CD4-positive, alpha-beta memory T cell (primary cell): ENCODE measurements at regions not wholly inside any gene's neighbourhood (a gene's known extent, or its start where the extent isn't known, plus 50 kb on each side); places are given as distances from the start of the nearest gene placed in this dataset.
"Not testable (repeated sequence)": the region's sequence is repeated elsewhere in the genome, so short reads cannot be mapped to it uniquely, and the experiment has no call there.

ENCODE experiments used
- CTCF ChIA-PET: fragments of 350-600 bp; sonication (Branson Sonifier 250); formaldehyde crosslinking; loops from one replicate; lab custom pipeline; 2021; ENCODE audit warnings: inconsistent platforms; ENCODE audit not compliant: partially characterized antibody; lab: Charles Lee
- POLR2A ChIA-PET: fragments of 350-600 bp; sonication (Branson Sonifier 250); formaldehyde crosslinking; loops from one replicate; lab custom pipeline; 2021; ENCODE audit not compliant: partially characterized antibody; lab: Charles Lee
- DNase-seq, 5 donors: peaks; one replicate each; pipeline versions ENCODE4 v3.0.0 to v3.0.0-alpha.2; 2020 to 2022; ENCODE audit warnings: mixed read lengths in 1 of 5
- H3K27ac ChIP-seq: one replicate; pipeline ENCODE4 v1.7.0; 2013; ENCODE audit warnings: low read depth, low read length
- H3K27me3 ChIP-seq: 2 replicates; pipeline ENCODE4 v1.7.0; 2013; ENCODE audit warnings: mild to moderate bottlenecking, low read length, moderate library complexity; ENCODE audit not compliant: insufficient read depth
- H3K36me3 ChIP-seq: 2 replicates; pipeline ENCODE4 v1.7.0; 2013; ENCODE audit warnings: mild to moderate bottlenecking, low read length, moderate library complexity; ENCODE audit not compliant: insufficient read depth
- H3K4me1 ChIP-seq: 2 replicates; pipeline ENCODE4 v1.7.0; 2013; ENCODE audit warnings: mild to moderate bottlenecking, low read length, moderate library complexity; ENCODE audit not compliant: insufficient read depth
- H3K4me3 ChIP-seq, 2 donors: one replicate each; pipeline ENCODE4 v1.7.0; 2013; ENCODE audit warnings: low read length in 2 of 2, mild to moderate bottlenecking in 1 of 2
- H3K9me3 ChIP-seq, 2 donors: one replicate each; pipeline ENCODE4 v1.7.0; 2013; ENCODE audit warnings: low read length in 2 of 2, control low read depth in 1 of 2; ENCODE audit not compliant: control insufficient read depth in 1 of 2
- H3K27ac Mint-ChIP-seq, 7 donors: one replicate each; pipeline ENCODE4 v1.8.0; 2020 to 2021; ENCODE audit warnings: mixed read lengths in 7 of 7, mild to moderate bottlenecking in 6 of 7, inconsistent platforms in 3 of 7, moderate library complexity in 3 of 7
- H3K27me3 Mint-ChIP-seq, 2 donors: one replicate each; pipeline ENCODE4 v1.8.0; 2020 to 2021; ENCODE audit warnings: mixed read lengths in 2 of 2
- H3K36me3 Mint-ChIP-seq, 2 donors: one replicate each; pipeline ENCODE4 v1.8.0; 2020 to 2021; ENCODE audit warnings: mixed read lengths in 2 of 2, inconsistent platforms in 1 of 2, mild to moderate bottlenecking in 1 of 2
- H3K4me1 Mint-ChIP-seq, 4 donors: one replicate each; pipeline ENCODE4 v1.8.0; 2020 to 2021; ENCODE audit warnings: mixed read lengths in 4 of 4, mild to moderate bottlenecking in 1 of 4
- H3K4me3 Mint-ChIP-seq, 8 donors: one replicate each; pipeline ENCODE4 v1.8.0; 2020 to 2021; ENCODE audit warnings: mixed read lengths in 8 of 8, mild to moderate bottlenecking in 7 of 8, moderate library complexity in 6 of 8, inconsistent platforms in 3 of 8
- H3K9me3 Mint-ChIP-seq, 8 donors: one replicate each; pipeline ENCODE4 v1.8.0; 2020 to 2021; ENCODE audit warnings: mixed read lengths in 8 of 8, mild to moderate bottlenecking in 5 of 8, inconsistent platforms in 3 of 8, moderate library complexity in 1 of 8
- intact Hi-C: fragments of 100-400 bp; cut with micrococcal nuclease; formaldehyde crosslinking; loops from one replicate; pipeline ENCODE4 v1.15.1; 2023

DNA sequence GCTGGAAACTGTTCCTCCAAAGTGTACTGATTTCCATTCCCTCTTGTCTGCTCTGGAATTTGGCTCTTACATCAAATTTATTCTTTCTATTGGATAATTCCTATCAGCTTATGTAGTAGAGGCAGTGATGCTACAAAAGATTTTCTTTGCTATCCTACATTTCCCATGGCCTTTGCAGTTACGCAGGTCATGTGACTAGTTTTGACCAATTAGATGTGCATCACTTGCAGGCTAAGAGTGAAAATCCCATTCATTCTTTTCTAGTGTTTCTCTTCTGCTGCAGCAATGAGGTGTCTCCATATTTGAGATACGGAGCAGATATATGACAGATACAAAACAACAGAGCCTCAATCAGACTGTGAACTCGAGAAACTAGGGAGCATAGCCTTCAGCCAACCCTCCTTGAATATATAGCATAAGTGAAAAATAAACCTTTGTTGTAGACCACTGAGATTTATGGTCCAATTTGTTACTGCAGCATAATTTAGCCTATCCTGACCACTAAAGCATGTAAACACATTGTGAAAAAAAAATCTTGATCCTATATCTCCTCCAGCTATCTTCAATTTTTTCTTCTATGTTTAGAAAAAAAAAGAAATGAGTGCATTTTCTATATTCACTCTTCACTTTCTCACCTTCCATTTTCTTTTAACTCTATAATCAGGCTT is 102.0 kb downstream of the HNMT start:
- POLR2A ChIA-PET: no interaction called here
- Mint-ChIP-seq H3K9me3 (peaks cover 0 to 4% (median 0%) of the 10 kb centered on the region in 8 donors), H3K4me3 (no peak overlapping the region), H3K4me1 (no peaks in the 10 kb centered on the region), H3K27me3 (no peaks in the 10 kb centered on the region), H3K36me3 (no peaks in the 10 kb centered on the region), H3K27ac (no peak overlapping the region)
- Histone ChIP-seq H3K36me3 (no peaks in the 10 kb centered on the region), H3K9me3 (no peaks in the 10 kb centered on the region), H3K27ac (no peak overlapping the region), H3K4me3 (no peak overlapping the region), H3K27me3 (no peaks in the 10 kb centered on the region), H3K4me1 (no peaks in the 10 kb centered on the region)
- CTCF ChIA-PET: no interaction called here
- DNase-seq: no peak
- intact Hi-C loops: no loop called here

DNA sequence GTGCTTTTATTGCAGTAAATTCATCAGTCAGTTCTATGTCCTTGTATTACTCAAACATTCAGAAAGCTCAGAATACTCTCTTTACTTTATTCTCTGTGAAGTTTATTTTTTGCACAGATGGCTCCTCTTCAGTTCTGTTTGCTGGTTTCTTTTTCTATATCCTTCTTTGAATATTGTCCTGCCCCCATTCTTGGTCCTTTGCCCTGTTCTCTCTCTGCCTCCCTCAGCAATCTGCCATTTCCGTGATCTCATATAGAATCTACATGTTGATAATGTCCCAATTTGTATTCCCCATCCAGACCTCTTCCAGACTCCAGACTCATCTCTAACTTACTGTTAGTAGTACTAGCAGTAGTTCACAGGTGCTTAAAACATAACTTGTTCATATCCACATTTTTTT is 102.6 kb downstream of the HNMT start:
- DNase-seq: no peak
- Mint-ChIP-seq H3K9me3 (peaks cover 0 to 4% (median under 1%) of the 10 kb centered on the region in 8 donors), H3K4me3 (no peak overlapping the region), H3K27ac (no peak overlapping the region), H3K36me3 (no peaks in the 10 kb centered on the region), H3K27me3 (no peaks in the 10 kb centered on the region), H3K4me1 (no peaks in the 10 kb centered on the region)
- ChIA-PET POLR2A (no interaction called here), CTCF (no interaction called here)
- H3K9me3 ChIP-seq: no peaks in the 10 kb centered on the region
- intact Hi-C loops: no loop called here
- H3K4me3 ChIP-seq: no peak overlapping the region
- H3K4me1 ChIP-seq: no peaks in the 10 kb centered on the region
- H3K36me3 ChIP-seq: no peaks in the 10 kb centered on the region
- H3K27me3 ChIP-seq: no peaks in the 10 kb centered on the region
- no peak overlapping the region for H3K27ac ChIP-seq

DNA sequence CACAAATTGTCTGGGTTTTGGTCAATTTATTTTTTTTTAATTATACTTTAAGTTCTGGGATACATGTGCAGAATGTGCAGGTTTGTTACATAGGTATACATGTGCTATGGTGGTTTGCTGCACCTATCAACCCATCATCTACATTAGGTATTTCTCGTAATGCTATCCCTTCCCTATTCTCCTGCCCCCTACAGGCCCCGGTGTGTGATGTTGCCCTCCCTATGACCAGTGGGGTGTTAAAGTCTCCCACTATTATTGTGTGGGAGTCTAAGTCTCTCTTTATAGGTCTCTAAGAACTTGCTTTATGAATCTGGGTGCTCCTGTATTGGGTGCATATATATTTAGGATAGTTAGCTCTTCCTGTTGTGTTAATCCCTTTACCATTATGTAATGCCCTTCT is 104.4 kb downstream of the HNMT start:
- H3K36me3 ChIP-seq, H3K27ac Mint-ChIP-seq, H3K27me3 ChIP-seq, H3K36me3 Mint-ChIP-seq, H3K27ac ChIP-seq, H3K4me1 Mint-ChIP-seq, H3K27me3 Mint-ChIP-seq, H3K4me1 ChIP-seq, H3K4me3 ChIP-seq, H3K9me3 ChIP-seq, CTCF ChIA-PET, DNase-seq, intact Hi-C loops, POLR2A ChIA-PET, H3K9me3 Mint-ChIP-seq, H3K4me3 Mint-ChIP-seq: not testable (repeated sequence)

DNA sequence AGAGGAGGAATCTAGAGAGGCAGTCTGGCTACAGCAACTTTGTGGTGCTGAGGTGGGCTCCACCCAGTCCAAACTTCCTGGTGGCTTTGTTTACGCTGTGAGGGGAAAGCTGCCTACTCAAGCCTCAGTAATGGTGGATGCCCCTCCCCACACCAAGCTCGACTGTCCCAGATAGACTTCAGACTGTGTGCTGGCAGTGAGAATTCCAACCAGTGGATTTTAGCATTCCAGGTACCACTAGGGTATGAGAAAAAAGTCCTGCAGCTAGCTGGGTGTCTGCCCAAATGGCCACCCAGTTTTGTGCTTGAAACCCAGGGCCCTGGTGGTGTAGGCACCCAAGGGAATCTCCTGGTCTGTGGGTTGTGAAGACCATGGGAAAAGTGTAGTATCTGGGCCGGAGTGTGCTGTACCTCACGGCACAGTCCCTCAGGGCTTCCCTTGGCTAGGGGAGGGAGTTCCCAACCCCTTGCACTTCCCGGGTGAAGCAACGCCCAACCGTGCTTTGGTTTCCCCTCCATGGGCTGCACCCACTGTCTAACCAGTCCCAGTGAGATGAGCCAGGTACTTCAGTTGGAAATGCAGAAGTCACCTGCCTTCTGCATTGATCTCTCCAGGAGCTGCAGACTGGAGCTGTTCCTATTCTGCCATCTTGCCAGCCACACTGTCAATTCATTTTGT is 106.9 kb downstream of the HNMT start:
- H3K9me3 ChIP-seq, H3K27me3 ChIP-seq, H3K4me1 ChIP-seq, H3K27ac ChIP-seq, POLR2A ChIA-PET, H3K4me3 ChIP-seq, H3K9me3 Mint-ChIP-seq, CTCF ChIA-PET, H3K36me3 Mint-ChIP-seq, H3K27ac Mint-ChIP-seq, H3K36me3 ChIP-seq, DNase-seq, H3K27me3 Mint-ChIP-seq, H3K4me3 Mint-ChIP-seq, H3K4me1 Mint-ChIP-seq, intact Hi-C loops: not testable (repeated sequence)

DNA sequence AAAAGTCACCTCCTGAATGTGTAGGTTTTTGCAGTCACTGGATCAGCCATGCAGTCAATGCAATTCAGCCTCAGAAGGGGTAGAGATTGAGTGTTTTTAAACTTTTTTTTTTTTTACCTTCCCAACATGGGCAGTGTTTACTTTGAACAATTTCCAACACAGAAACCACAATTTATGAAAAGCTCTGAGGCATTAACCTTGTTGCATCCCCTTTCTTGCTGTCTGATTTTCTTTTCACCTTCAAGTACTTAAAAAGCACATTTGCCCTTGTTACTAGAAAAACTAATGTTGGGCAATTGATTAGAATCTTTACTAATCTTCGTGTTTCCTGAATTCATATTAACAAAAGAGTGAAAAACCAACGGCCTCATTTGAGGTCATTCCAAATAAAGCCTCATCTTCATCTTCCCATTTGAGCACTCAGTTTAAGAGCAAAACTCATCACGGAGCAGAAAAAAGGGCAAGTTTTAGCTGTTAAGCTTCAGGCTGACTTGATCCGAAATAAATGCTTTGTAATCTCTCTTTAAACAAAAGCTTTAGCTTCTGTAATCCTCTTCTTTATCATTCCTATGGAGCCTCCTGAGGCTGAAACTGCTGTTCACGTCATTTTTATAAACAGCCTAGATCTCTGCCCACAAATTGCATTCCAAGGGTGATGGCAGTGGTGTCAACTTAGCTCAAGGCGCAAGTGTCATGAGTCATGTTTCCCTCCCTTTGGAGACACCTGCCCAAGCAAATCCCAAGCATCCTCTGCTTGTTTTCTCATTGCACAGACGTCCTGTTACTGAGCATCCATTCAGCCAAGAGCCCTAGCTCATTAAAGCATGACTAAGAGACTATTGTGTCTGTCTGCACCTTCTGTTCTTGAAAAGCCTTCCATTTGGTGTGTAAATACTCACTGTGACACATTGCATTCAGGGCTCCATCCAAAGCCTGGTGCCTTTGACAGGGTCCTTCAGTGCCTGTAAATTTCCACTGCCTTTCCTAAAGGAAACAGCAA is 107.7 kb downstream of the HNMT start:
- CTCF ChIA-PET: no interaction called here

DNA sequence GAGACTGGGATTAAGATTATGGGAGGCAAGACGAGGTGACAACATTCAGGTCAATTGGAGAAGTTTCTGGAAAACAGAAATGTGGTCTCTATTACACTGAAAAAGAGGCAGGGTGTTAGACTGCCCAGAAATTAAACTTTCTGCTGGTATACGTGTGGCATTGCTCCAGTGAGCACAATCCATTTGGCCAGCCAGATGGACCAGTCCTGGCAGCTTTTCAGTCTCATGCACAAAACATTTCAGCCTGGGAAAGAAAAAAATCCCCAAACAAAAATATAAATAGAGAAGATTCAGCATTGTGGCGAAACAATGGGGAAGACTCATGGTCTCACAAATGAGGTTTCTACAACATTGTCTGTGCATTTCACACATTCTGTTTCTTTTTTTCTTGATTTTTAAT is 113.9 kb downstream of the HNMT start:
- no peaks in the 10 kb centered on the region for H3K4me1 Mint-ChIP-seq
- POLR2A ChIA-PET: no interaction called here
- CTCF ChIA-PET: no interaction called here

More for the DNA sequence above, 107.7 kb downstream of the HNMT start:
- Mint-ChIP-seq H3K36me3 (no peaks in the 10 kb centered on the region), H3K4me3 (no peak overlapping the region), H3K9me3 (peaks cover 0 to 7% (median 3%) of the 10 kb centered on the region in 8 donors), H3K27ac (no peak overlapping the region), H3K27me3 (no peaks in the 10 kb centered on the region), H3K4me1 (no peaks in the 10 kb centered on the region)
- intact Hi-C loops: no loop called here
- POLR2A ChIA-PET: no interaction called here
- H3K9me3 ChIP-seq: no peaks in the 10 kb centered on the region
- no peaks in the 10 kb centered on the region for H3K36me3 ChIP-seq
- DNase-seq: no peak
- H3K27me3 ChIP-seq: no peaks in the 10 kb centered on the region
- no peak overlapping the region for H3K4me3 ChIP-seq
- no peak overlapping the region for H3K27ac ChIP-seq
- H3K4me1 ChIP-seq: no peaks in the 10 kb centered on the region

DNA sequence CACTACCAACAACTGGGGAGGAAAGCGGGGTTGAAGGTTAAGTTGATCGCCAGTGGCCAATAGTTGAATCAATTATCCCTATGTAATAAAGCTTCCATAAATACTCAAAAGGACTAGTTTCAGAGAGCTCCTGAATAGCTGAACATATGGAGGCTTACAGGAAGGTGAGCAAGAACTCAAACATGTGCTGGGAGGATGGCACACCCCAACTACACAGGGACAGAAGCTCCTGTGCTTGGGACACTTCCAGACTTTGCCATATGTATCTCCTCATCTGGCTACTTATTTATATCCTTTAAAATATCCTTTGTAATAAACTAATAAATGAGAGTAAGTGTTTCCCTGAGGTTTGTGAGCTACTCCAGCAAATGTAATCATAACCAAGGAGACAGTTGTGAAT is 115.7 kb downstream of the HNMT start:
- Mint-ChIP-seq H3K4me3 (no peak overlapping the region), H3K36me3 (no peaks in the 10 kb centered on the region), H3K9me3 (peaks cover 0 to 5% (median 0%) of the 10 kb centered on the region in 8 donors), H3K4me1 (no peaks in the 10 kb centered on the region), H3K27me3 (no peaks in the 10 kb centered on the region), H3K27ac (no peak overlapping the region)
- no peaks in the 10 kb centered on the region for H3K36me3 ChIP-seq
- H3K4me3 ChIP-seq: no peak overlapping the region
- ChIA-PET POLR2A (no interaction called here), CTCF (no interaction called here)
- no peak overlapping the region for H3K27ac ChIP-seq
- no peak for DNase-seq
- intact Hi-C loops: no loop called here
- H3K9me3 ChIP-seq: no peaks in the 10 kb centered on the region
- H3K4me1 ChIP-seq: no peaks in the 10 kb centered on the region
- no peaks in the 10 kb centered on the region for H3K27me3 ChIP-seq

More for the DNA sequence above, 113.9 kb downstream of the HNMT start:
- no peak overlapping the region for H3K4me3 ChIP-seq
- Mint-ChIP-seq H3K27ac (no peak overlapping the region), H3K4me3 (no peak overlapping the region), H3K36me3 (no peaks in the 10 kb centered on the region), H3K27me3 (no peaks in the 10 kb centered on the region), H3K9me3 (peaks cover 0 to 2% (median 0%) of the 10 kb centered on the region in 8 donors)
- no peaks in the 10 kb centered on the region for H3K27me3 ChIP-seq
- no peak for DNase-seq
- intact Hi-C loops: no loop called here
- no peaks in the 10 kb centered on the region for H3K4me1 ChIP-seq
- no peaks in the 10 kb centered on the region for H3K36me3 ChIP-seq
- H3K27ac ChIP-seq: no peak overlapping the region
- H3K9me3 ChIP-seq: no peaks in the 10 kb centered on the region
